ENCODE measurements at regions not wholly inside any gene's neighbourhood (a gene's known extent, or its start where the extent isn't known, plus 50 kb on each side); places are given as distances from the start of the nearest gene placed in this dataset.

DNA sequence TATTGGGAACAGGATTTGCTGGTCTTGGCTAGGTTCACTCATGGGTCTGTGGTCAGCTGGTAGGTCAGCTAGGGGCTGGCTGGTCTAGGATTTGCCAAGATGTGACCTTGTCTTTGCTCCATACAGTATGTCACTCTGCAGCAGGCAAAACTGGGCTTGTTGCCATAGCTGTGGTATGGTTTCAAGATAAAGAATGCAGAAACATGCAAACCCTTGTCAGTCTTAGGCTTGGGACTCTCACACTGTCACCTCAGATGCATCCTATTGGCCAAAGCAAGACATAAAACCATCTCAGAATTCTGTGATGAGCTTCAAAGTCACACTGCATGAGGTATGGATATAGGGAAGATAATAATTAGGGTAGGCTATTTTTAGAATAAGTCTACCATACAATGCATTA, 66.6 kb upstream of the TBC1D5 start:
- Histone ChIP-seq H3K9me3 (ENCODE audit: control insufficient read depth in 2 of 2, low read length in 2 of 2) (no peaks in the 10 kb centered on the region), H3K36me3 (ENCODE audit: control insufficient read depth in 2 of 2, insufficient read depth in 2 of 2, low read length in 2 of 2) (no peaks in the 10 kb centered on the region), H3K27ac (ENCODE audit: low read depth in 2 of 2, low read length in 2 of 2) (no peak overlapping the region), H3K27me3 (ENCODE audit: control insufficient read depth in 2 of 2, insufficient read depth in 2 of 2, low read length in 2 of 2) (no peaks in the 10 kb centered on the region), H3K9ac (ENCODE audit: low read depth in 1 of 2, low read length in 2 of 2) (no peak overlapping the region), H3K4me1 (ENCODE audit: control insufficient read depth in 2 of 2, insufficient read depth in 2 of 2, low read length in 2 of 2) (no peaks in the 10 kb centered on the region), H3K4me3 (ENCODE audit: low read length in 2 of 2) (no peak overlapping the region)

DNA sequence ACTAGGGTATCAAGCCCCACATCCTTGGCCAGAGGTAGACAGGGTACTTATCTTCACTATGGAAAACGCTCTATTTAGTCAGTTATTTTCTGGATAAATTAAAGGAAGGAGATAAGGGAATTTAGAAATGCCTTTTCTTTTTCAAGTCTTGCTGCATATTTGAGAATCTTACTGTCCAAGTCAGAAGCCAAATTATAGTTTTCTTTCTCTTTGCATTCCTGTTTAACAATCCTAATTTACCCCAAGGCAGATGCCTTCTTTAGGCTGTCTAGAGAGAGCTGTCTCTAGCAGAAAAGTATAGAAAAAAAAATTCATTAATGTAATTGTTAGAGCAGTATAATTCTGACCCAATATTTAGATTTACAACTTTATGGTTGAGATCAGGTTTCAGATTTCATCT, 64.4 kb upstream of the TBC1D5 start:
- no peaks in the 10 kb centered on the region for H3K36me3 ChIP-seq (ENCODE audit: control insufficient read depth in 2 of 2, insufficient read depth in 2 of 2, low read length in 2 of 2)
- no peaks in the 10 kb centered on the region for H3K4me1 ChIP-seq (ENCODE audit: control insufficient read depth in 2 of 2, insufficient read depth in 2 of 2, low read length in 2 of 2)
- H3K9ac ChIP-seq (ENCODE audit: low read depth in 1 of 2, low read length in 2 of 2) = no peak overlapping the region
- H3K9me3 ChIP-seq (ENCODE audit: control insufficient read depth in 2 of 2, low read length in 2 of 2) = no peaks in the 10 kb centered on the region
- H3K27ac ChIP-seq (ENCODE audit: low read depth in 2 of 2, low read length in 2 of 2) = no peak overlapping the region
- H3K4me3 ChIP-seq (ENCODE audit: low read length in 2 of 2) = no peak overlapping the region
- H3K27me3 ChIP-seq (ENCODE audit: control insufficient read depth in 2 of 2, insufficient read depth in 2 of 2, low read length in 2 of 2) = no peaks in the 10 kb centered on the region

DNA sequence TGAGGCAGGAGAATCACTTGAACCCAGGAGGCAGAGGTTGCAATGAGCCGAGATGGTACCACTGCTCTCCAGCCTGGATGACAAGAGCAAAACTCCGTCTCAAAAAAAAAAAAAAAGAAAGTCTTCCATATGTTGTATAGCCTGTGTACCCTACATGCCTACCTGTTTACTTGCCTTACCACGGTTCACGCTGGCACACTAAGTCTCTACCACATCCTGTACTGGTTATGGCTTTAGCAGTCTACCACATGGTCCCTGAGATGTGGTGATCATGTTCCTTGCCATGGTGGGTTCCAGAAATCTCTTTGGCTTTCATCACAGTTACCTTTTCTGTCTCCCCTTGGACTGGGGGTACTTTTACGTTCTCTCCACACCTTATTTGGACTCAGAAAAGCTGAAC, 63.8 kb upstream of the TBC1D5 start:
- H3K9me3 ChIP-seq (ENCODE audit: control insufficient read depth in 2 of 2, low read length in 2 of 2) = no peaks in the 10 kb centered on the region
- no peak overlapping the region for H3K9ac ChIP-seq (ENCODE audit: low read depth in 1 of 2, low read length in 2 of 2)
- H3K27ac ChIP-seq (ENCODE audit: low read depth in 2 of 2, low read length in 2 of 2) = no peak overlapping the region
- no peaks in the 10 kb centered on the region for H3K36me3 ChIP-seq (ENCODE audit: control insufficient read depth in 2 of 2, insufficient read depth in 2 of 2, low read length in 2 of 2)
- H3K4me1 ChIP-seq (ENCODE audit: control insufficient read depth in 2 of 2, insufficient read depth in 2 of 2, low read length in 2 of 2) = no peaks in the 10 kb centered on the region
- no peak overlapping the region for H3K4me3 ChIP-seq (ENCODE audit: low read length in 2 of 2)
- H3K27me3 ChIP-seq (ENCODE audit: control insufficient read depth in 2 of 2, insufficient read depth in 2 of 2, low read length in 2 of 2) = no peaks in the 10 kb centered on the region

DNA sequence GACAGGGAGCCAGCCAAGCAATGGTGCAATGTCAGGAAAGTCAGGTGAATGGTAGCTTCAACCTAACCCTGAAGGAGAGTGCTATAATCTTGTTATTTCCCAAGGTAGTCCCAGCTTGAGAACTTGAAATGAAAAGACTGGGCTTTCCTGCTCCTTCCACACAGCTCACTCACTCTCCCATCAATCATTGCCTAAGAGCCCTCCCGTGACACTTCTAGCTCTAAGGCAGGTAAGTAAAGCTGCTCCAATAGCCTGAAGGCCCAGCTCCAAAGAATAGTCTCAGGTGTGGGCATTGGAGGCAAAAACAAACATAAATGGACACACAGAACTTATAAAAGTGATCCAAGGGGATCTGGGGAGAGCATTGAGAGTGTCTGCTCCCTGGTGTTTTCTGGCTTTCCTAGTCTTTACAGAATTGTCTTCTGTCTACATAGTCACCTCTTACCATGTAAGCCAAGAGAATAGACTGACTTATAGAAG, 63.1 kb upstream of the TBC1D5 start:
- no peaks in the 10 kb centered on the region for H3K27me3 ChIP-seq (ENCODE audit: control insufficient read depth in 2 of 2, insufficient read depth in 2 of 2, low read length in 2 of 2)

DNA sequence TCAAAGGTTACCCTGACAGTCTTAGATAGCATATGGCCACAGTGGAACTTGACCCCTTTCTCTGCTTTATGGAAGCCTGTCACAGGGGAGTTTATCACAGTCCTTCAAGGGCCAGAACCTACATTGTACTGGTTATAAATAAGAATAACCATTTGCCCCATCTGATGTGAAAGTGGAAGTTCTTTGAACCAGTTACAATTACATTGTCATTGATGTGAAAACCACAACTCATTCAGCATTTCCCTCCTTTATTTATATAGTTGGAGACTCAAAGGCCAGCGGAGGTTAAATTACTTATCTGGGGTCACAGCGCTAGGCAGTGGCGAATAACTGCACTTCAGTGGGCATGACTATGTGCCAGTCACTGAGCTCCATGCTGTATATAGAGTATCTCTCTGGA, 60.5 kb upstream of the TBC1D5 start:
- Histone ChIP-seq H3K9ac (ENCODE audit: low read depth in 1 of 2, low read length in 2 of 2) (no peak overlapping the region), H3K4me1 (ENCODE audit: control insufficient read depth in 2 of 2, insufficient read depth in 2 of 2, low read length in 2 of 2) (no peaks in the 10 kb centered on the region), H3K27ac (ENCODE audit: low read depth in 2 of 2, low read length in 2 of 2) (no peak overlapping the region), H3K36me3 (ENCODE audit: control insufficient read depth in 2 of 2, insufficient read depth in 2 of 2, low read length in 2 of 2) (no peaks in the 10 kb centered on the region), H3K4me3 (ENCODE audit: low read length in 2 of 2) (no peak overlapping the region), H3K27me3 (ENCODE audit: control insufficient read depth in 2 of 2, insufficient read depth in 2 of 2, low read length in 2 of 2) (no peaks in the 10 kb centered on the region), H3K9me3 (ENCODE audit: control insufficient read depth in 2 of 2, low read length in 2 of 2) (no peaks in the 10 kb centered on the region)

More for the DNA sequence above, 63.1 kb upstream of the TBC1D5 start:
- Histone ChIP-seq H3K9ac (ENCODE audit: low read depth in 1 of 2, low read length in 2 of 2) (no peak overlapping the region), H3K4me1 (ENCODE audit: control insufficient read depth in 2 of 2, insufficient read depth in 2 of 2, low read length in 2 of 2) (no peaks in the 10 kb centered on the region), H3K4me3 (ENCODE audit: low read length in 2 of 2) (no peak overlapping the region), H3K36me3 (ENCODE audit: control insufficient read depth in 2 of 2, insufficient read depth in 2 of 2, low read length in 2 of 2) (no peaks in the 10 kb centered on the region), H3K27ac (ENCODE audit: low read depth in 2 of 2, low read length in 2 of 2) (no peak overlapping the region), H3K9me3 (ENCODE audit: control insufficient read depth in 2 of 2, low read length in 2 of 2) (no peaks in the 10 kb centered on the region)

DNA sequence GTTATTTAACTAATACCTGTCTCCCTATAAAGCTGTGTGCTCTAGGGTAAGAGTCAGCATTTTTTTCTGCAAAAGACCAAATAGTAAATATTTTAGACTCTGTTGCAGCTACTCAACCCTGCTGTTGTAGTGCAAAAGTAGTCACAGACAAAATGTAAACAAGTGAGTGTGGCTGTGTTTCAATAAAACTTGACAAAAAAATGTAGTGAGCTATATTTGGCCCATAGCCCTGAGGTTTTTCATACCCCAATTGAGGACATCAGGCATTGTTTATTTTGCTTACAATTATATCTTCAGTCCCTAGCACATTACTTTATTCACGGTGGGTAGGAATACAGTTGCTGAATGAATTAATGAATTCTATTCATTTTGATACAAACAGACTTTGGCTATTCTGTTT, 58.7 kb upstream of the TBC1D5 start:
- no peaks in the 10 kb centered on the region for H3K9me3 ChIP-seq (ENCODE audit: control insufficient read depth in 2 of 2, low read length in 2 of 2)
- H3K27me3 ChIP-seq (ENCODE audit: control insufficient read depth in 2 of 2, insufficient read depth in 2 of 2, low read length in 2 of 2) = no peaks in the 10 kb centered on the region

DNA sequence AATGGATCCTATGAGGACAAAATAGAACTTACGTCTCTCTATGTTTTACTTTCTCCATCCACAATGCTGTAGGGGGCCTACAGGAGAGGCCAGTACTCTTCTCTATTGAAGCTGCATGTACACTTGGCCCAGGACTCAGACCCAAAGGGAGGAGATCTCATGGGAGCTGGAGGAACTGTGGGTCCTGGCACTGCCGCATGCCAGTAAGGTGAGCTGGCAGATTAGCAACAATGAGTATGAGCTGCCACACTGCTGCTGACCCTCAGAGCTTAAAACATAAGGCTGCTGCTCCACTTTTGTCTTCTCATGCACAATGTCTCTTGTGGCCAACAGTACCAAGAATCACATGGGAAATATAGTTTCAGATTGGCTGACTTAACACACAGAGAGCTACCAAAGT, 57.8 kb upstream of the TBC1D5 start:
- H3K27ac ChIP-seq (ENCODE audit: low read depth in 2 of 2, low read length in 2 of 2) = no peak overlapping the region
- no peak overlapping the region for H3K9ac ChIP-seq (ENCODE audit: low read depth in 1 of 2, low read length in 2 of 2)

More for the DNA sequence above, 58.7 kb upstream of the TBC1D5 start:
- H3K4me3 ChIP-seq (ENCODE audit: low read length in 2 of 2) = no peak overlapping the region
- no peak overlapping the region for H3K27ac ChIP-seq (ENCODE audit: low read depth in 2 of 2, low read length in 2 of 2)
- no peaks in the 10 kb centered on the region for H3K36me3 ChIP-seq (ENCODE audit: control insufficient read depth in 2 of 2, insufficient read depth in 2 of 2, low read length in 2 of 2)
- no peak overlapping the region for H3K9ac ChIP-seq (ENCODE audit: low read depth in 1 of 2, low read length in 2 of 2)
- H3K4me1 ChIP-seq (ENCODE audit: control insufficient read depth in 2 of 2, insufficient read depth in 2 of 2, low read length in 2 of 2) = no peaks in the 10 kb centered on the region

DNA sequence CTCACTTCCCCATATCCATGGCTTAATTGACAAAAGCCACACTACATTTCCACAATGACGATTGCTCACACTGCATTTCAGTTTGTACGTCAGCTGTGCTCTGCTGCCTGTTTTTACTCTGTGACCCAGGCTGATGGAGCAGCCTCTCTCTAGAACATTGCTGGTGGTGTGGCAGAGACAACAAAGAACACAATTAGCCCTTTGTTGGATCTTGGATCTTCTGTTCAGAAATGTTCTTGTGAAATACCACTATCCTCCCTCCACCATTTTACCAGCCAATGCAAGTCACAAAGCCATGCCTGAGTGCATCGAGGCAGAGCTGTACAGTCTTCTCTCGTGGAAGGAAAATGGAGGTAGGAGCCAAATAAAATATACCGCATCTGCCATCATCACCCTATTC, 56.9 kb upstream of the TBC1D5 start:
- Histone ChIP-seq H3K9me3 (ENCODE audit: control insufficient read depth in 2 of 2, low read length in 2 of 2) (no peaks in the 10 kb centered on the region), H3K36me3 (ENCODE audit: control insufficient read depth in 2 of 2, insufficient read depth in 2 of 2, low read length in 2 of 2) (no peaks in the 10 kb centered on the region), H3K27me3 (ENCODE audit: control insufficient read depth in 2 of 2, insufficient read depth in 2 of 2, low read length in 2 of 2) (no peaks in the 10 kb centered on the region), H3K9ac (ENCODE audit: low read depth in 1 of 2, low read length in 2 of 2) (no peak overlapping the region), H3K4me1 (ENCODE audit: control insufficient read depth in 2 of 2, insufficient read depth in 2 of 2, low read length in 2 of 2) (no peaks in the 10 kb centered on the region), H3K4me3 (ENCODE audit: low read length in 2 of 2) (no peak overlapping the region), H3K27ac (ENCODE audit: low read depth in 2 of 2, low read length in 2 of 2) (no peak overlapping the region)

More for the DNA sequence above, 57.8 kb upstream of the TBC1D5 start:
- Histone ChIP-seq H3K36me3 (ENCODE audit: control insufficient read depth in 2 of 2, insufficient read depth in 2 of 2, low read length in 2 of 2) (no peaks in the 10 kb centered on the region), H3K9me3 (ENCODE audit: control insufficient read depth in 2 of 2, low read length in 2 of 2) (no peaks in the 10 kb centered on the region), H3K27me3 (ENCODE audit: control insufficient read depth in 2 of 2, insufficient read depth in 2 of 2, low read length in 2 of 2) (no peaks in the 10 kb centered on the region), H3K4me3 (ENCODE audit: low read length in 2 of 2) (no peak overlapping the region), H3K4me1 (ENCODE audit: control insufficient read depth in 2 of 2, insufficient read depth in 2 of 2, low read length in 2 of 2) (no peaks in the 10 kb centered on the region)

DNA sequence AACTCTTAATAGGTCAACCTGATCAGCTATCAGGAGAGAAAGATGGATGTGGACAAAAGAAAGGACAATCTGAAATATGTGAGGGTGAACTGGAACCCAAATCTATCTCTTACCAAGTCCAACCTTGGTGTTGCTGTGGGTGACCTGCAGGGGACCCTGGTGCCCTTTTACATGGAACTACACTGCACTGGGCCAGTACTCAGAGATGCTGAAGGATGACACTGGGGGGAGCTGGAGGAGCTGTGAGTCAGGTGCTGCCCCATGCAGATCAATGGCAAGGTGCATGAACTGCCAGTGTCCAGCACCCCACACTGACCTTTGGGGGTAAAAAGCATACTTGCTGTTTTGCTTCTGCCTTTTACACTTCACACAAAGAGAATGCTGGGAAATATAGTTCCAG, 55.6 kb upstream of the TBC1D5 start:
- no peak overlapping the region for H3K27ac ChIP-seq (ENCODE audit: low read depth in 2 of 2, low read length in 2 of 2)
- no peak overlapping the region for H3K4me3 ChIP-seq (ENCODE audit: low read length in 2 of 2)

DNA sequence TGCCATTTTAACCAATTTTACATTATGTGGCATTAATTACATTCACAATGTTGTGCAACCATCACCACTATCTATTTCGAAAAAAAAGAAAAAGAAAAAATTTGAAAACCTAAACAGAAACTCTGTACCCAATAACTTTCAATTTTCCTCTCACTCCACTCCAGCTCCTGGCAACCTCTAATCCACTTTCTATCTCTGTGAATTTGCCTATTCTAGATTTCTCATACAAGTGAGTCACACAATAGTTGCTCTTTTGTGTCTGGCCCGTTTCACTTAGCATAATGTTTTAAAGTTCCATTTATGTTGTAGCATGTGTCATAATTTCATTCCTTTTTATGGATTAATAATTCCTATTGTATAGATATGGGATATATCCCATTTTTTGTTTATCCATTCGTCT, 53.3 kb upstream of the TBC1D5 start:
- H3K4me1 ChIP-seq (ENCODE audit: control insufficient read depth in 2 of 2, insufficient read depth in 2 of 2, low read length in 2 of 2) = no peaks in the 10 kb centered on the region
- H3K9ac ChIP-seq (ENCODE audit: low read depth in 1 of 2, low read length in 2 of 2) = no peak overlapping the region
- H3K27ac ChIP-seq (ENCODE audit: low read depth in 2 of 2, low read length in 2 of 2) = no peak overlapping the region
- no peaks in the 10 kb centered on the region for H3K9me3 ChIP-seq (ENCODE audit: control insufficient read depth in 2 of 2, low read length in 2 of 2)
- H3K36me3 ChIP-seq (ENCODE audit: control insufficient read depth in 2 of 2, insufficient read depth in 2 of 2, low read length in 2 of 2) = no peaks in the 10 kb centered on the region
- no peaks in the 10 kb centered on the region for H3K27me3 ChIP-seq (ENCODE audit: control insufficient read depth in 2 of 2, insufficient read depth in 2 of 2, low read length in 2 of 2)
- H3K4me3 ChIP-seq (ENCODE audit: low read length in 2 of 2) = no peak overlapping the region

More for the DNA sequence above, 55.6 kb upstream of the TBC1D5 start:
- Histone ChIP-seq H3K9ac (ENCODE audit: low read depth in 1 of 2, low read length in 2 of 2) (no peak overlapping the region), H3K4me1 (ENCODE audit: control insufficient read depth in 2 of 2, insufficient read depth in 2 of 2, low read length in 2 of 2) (no peaks in the 10 kb centered on the region), H3K9me3 (ENCODE audit: control insufficient read depth in 2 of 2, low read length in 2 of 2) (no peaks in the 10 kb centered on the region), H3K27me3 (ENCODE audit: control insufficient read depth in 2 of 2, insufficient read depth in 2 of 2, low read length in 2 of 2) (no peaks in the 10 kb centered on the region), H3K36me3 (ENCODE audit: control insufficient read depth in 2 of 2, insufficient read depth in 2 of 2, low read length in 2 of 2) (no peaks in the 10 kb centered on the region)

DNA sequence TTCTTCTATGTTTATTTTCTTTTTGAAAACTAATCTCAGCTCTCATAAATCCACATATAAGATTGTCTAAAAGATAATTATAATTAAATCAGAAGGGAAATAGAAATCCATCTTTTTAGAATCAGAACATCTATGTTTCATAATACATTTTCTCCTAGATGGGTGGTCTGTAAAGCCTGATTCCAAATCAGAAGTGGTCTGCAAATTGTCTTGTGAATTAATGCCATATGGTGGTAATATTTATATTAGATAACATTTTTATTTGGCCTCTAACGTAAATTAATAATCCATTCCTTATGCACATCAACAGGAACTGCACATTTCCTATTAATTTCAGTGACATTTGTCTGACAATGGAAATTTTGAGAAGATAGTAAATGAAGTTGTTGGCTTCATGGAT, 52.8 kb upstream of the TBC1D5 start:
- Histone ChIP-seq H3K27ac (ENCODE audit: low read depth in 2 of 2, low read length in 2 of 2) (no peak overlapping the region), H3K9me3 (ENCODE audit: control insufficient read depth in 2 of 2, low read length in 2 of 2) (no peaks in the 10 kb centered on the region), H3K9ac (ENCODE audit: low read depth in 1 of 2, low read length in 2 of 2) (no peak overlapping the region), H3K4me1 (ENCODE audit: control insufficient read depth in 2 of 2, insufficient read depth in 2 of 2, low read length in 2 of 2) (no peaks in the 10 kb centered on the region), H3K27me3 (ENCODE audit: control insufficient read depth in 2 of 2, insufficient read depth in 2 of 2, low read length in 2 of 2) (no peaks in the 10 kb centered on the region), H3K36me3 (ENCODE audit: control insufficient read depth in 2 of 2, insufficient read depth in 2 of 2, low read length in 2 of 2) (no peaks in the 10 kb centered on the region), H3K4me3 (ENCODE audit: low read length in 2 of 2) (no peak overlapping the region)

All from mucosa of rectum (tissue), 2 donors.